Mucosa of descending colon (tissue), 3 donors: ENCODE measurements at regions not wholly inside any gene's neighbourhood (a gene's known extent, or its start where the extent isn't known, plus 50 kb on each side); places are given as distances from the start of the nearest gene placed in this dataset.

ENCODE experiments used
- ATAC-seq: fragments of 200-7000 bp; cut with Tn5 transposase; one replicate; pipeline ENCODE4 v1.9.1; 2020; ENCODE audit warnings: mild to moderate bottlenecking, moderate library complexity
- DNase-seq, 3 donors: peaks; one replicate each; pipeline ENCODE4 v3.0.0-alpha.2; 2020
- H3K36me3 ChIP-seq: fragments of 200-600 bp; one replicate; pipeline ENCODE4 v1.8.0; 2021; ENCODE audit warnings: low read depth, mild to moderate bottlenecking
- H3K4me1 ChIP-seq: fragments of 200-600 bp; one replicate; pipeline ENCODE4 v1.8.0; 2021; ENCODE audit warnings: low read depth, mild to moderate bottlenecking
- H3K4me3 ChIP-seq: fragments of 200-600 bp; one replicate; pipeline ENCODE4 v1.8.0; 2021; ENCODE audit warnings: mild to moderate bottlenecking
- H3K9me3 ChIP-seq: fragments of 200-600 bp; one replicate; pipeline ENCODE4 v1.8.0; 2021; ENCODE audit warnings: mild to moderate bottlenecking
- intact Hi-C, 2 donors: fragments of 100-400 bp; cut with DNase I in 1 of 2; cut with micrococcal nuclease in 1 of 2; formaldehyde crosslinking; loops; one replicate each; pipeline versions ENCODE4 v1.11.0 to v1.11.1; 2022; cut with DNase I, micrococcal nuclease
- TF ChIP-seq, protein P1 (sequence below): fragments of 200-600 bp; IDR thresholded peaks from one replicate; pipeline ENCODE4 v1.8.0; 2022; ENCODE audit warnings: antibody characterized with exemption, mild to moderate bottlenecking
- donor health status: DM: no; HTN: no; CAD: no; lungs with moderate emphysema.
- donor health status: DM: no; HTN: no; CAD: no.
- donor health status: DM: no; HTN: yes; CAD: no.

DNA sequence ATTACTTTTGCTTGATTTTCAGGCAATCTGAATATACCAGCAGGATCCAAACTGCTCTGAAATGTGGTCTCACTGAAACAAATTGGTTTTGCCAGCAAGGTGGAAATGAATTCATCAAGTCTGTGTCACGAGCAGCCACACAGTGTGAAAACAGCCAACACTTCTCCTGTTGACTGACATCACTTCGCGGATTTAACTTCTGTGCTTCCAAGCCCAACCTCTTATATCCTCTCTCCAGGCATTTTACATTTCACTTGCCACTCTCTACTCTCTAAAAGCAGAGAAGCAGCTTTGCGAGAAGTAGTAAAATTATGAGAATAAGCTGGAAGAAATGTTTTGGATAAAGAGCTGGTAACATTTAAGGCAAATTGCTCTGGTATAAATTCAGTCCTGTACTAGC lies 106.1 kb upstream of the FRG1 start:
- intact Hi-C loops: no loop called here
- DNase-seq: no peak
- no peak overlapping the region for H3K4me3 ChIP-seq
- H3K4me1 ChIP-seq: no peaks in the 10 kb centered on the region
- no peak for ATAC-seq
- TF ChIP-seq, protein P1, sequence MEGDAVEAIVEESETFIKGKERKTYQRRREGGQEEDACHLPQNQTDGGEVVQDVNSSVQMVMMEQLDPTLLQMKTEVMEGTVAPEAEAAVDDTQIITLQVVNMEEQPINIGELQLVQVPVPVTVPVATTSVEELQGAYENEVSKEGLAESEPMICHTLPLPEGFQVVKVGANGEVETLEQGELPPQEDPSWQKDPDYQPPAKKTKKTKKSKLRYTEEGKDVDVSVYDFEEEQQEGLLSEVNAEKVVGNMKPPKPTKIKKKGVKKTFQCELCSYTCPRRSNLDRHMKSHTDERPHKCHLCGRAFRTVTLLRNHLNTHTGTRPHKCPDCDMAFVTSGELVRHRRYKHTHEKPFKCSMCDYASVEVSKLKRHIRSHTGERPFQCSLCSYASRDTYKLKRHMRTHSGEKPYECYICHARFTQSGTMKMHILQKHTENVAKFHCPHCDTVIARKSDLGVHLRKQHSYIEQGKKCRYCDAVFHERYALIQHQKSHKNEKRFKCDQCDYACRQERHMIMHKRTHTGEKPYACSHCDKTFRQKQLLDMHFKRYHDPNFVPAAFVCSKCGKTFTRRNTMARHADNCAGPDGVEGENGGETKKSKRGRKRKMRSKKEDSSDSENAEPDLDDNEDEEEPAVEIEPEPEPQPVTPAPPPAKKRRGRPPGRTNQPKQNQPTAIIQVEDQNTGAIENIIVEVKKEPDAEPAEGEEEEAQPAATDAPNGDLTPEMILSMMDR: no peak
- H3K36me3 ChIP-seq: no peaks in the 10 kb centered on the region
- H3K9me3 ChIP-seq: no peaks in the 10 kb centered on the region

DNA sequence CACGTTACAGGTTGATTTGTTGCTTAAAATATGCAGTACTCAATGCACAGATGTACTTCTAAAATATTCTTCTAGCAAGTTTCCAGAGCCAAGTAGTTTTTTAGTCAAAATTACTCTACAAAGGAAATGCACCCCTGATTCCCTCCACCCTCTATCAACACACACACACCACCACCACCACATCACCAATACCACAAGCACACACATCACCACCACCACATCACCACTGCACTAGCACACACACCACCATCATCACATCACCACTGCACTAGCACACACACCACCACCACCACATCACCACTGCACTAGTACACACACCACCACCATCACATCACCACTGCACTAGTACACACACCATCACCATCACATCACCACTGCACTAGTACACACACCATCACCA lies 105.2 kb upstream of the FRG1 start:
- Histone ChIP-seq H3K9me3 (no peaks in the 10 kb centered on the region), H3K4me1 (no peaks in the 10 kb centered on the region), H3K36me3 (no peaks in the 10 kb centered on the region), H3K4me3 (no peak overlapping the region)
- DNase-seq (no peak), ATAC-seq (no peak)
- TF ChIP-seq, protein P1: no peak
- intact Hi-C loops: no loop called here

DNA sequence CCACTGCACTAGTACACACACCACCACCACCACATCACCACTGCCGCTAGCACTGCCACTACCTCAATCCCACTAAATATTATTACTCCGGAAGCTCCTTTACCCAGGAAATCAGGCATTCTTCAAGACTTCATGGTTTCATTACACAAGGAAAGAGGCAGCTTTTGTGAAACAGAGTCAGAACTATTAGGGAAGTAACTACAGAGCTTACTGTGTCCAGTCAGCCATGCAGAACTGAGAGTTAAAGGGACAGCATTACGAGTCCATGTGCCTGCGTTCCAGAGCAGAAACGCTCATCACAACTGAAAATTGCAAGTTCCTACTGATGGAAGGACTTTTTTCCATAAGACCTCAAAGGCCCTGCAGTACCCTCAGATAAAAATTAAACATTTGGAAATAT lies 103.2 kb upstream of the FRG1 start:
- no peaks in the 10 kb centered on the region for H3K9me3 ChIP-seq
- no peak overlapping the region for H3K4me3 ChIP-seq
- H3K36me3 ChIP-seq: no peaks in the 10 kb centered on the region
- intact Hi-C loops: no loop called here
- DNase-seq (no peak), ATAC-seq (no peak)
- TF ChIP-seq, protein P1: no peak
- H3K4me1 ChIP-seq: no peaks in the 10 kb centered on the region

DNA sequence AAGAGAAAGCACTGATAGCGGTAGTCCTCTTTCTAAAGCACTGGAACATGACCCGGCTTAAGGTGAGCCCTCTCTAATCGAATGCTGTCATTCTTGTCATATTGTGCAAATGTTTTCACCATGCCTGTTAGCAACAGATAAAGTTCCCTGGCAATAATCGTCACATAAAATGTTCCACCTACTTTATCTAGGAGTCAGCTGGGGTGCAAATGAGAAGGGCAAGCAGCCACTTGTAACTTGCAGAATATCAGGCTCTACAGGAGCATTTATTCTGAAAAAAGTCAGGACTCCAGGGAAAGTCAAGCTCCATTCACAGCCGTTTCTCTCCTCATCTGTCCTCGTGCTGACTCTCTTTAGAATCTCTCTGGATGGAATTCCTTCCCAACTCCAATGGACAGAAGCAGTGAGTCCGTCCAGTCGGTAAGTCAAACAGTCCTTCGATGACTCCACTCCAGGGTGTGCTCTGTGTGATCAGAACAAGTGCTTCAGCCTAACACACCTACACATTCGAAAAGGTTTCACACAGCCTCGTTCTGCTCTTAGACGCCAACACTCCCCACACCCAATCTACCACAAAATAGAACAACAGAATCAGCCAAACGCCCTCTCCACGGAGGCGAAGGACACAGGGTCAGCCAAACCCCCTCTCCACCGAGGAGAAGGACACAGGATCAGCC lies 101.7 kb upstream of the FRG1 start:
- no peaks in the 10 kb centered on the region for H3K9me3 ChIP-seq
- H3K4me3 ChIP-seq: no peak overlapping the region
- TF ChIP-seq, protein P1: no peak
- no peak for DNase-seq
- H3K36me3 ChIP-seq: no peaks in the 10 kb centered on the region
- intact Hi-C loops: no loop called here
- H3K4me1 ChIP-seq: no peaks in the 10 kb centered on the region
- ATAC-seq: no peak

DNA sequence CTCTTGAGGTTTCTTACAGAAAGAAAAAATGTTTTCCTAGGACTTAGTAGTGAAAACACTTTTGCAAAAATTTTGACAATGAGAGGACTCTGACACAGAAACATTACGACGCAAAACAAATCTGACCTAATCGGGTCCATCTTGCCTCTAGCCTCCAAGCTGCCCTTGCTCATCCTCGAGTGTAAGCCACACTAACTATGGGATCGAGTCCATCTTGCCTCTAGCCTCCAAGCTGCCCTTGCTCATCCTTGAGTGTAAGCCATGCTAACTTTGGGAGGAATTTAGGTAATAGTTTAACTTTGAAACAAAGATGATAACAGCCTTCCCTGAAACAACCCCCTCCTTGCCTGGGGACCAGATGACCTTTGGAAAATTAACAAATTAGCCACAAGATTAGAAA lies 100.3 kb upstream of the FRG1 start:
- H3K36me3 ChIP-seq: no peaks in the 10 kb centered on the region
- H3K4me3 ChIP-seq: no peak overlapping the region
- TF ChIP-seq, protein P1: no peak
- intact Hi-C loops: no loop called here
- H3K9me3 ChIP-seq: no peaks in the 10 kb centered on the region
- DNase-seq: no peak
- no peak for ATAC-seq
- no peaks in the 10 kb centered on the region for H3K4me1 ChIP-seq
